ENCODE measurements at regions not wholly inside any gene's neighbourhood (a gene's known extent, or its start where the extent isn't known, plus 50 kb on each side); places are given as distances from the start of the nearest gene placed in this dataset.

DNA sequence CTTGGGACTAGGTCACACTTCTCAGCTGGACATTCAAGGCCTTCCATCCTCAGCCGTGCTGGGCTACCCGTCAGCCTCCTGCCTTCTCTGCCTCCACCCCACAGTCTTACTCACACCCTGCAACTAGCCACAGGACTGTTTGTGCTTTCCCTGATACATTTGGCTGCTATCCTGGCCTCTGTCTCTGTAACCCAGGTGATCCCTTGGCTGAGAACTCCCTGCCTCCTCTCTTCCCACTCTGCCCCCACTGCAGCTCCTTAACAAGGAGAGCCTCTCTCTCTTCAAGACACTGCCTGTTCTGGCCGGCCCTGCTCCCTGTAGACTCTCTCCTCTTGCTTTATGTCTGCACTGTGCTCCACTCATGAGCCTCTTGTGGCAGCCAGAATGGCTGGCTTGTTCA lies 120.6 kb downstream of the MSX2 start:
- Histone ChIP-seq H3K4me3 (no peak overlapping the region), H3K36me3 (no peaks in the 10 kb centered on the region), H3K9me3 (no peaks in the 10 kb centered on the region), H3K4me1 (peaks cover 0 to 34% (median 16%) of the 10 kb centered on the region in 4 donors), H3K27ac (peak overlapping the region; percentile 22 to 55 (median 39)), H3K27me3 (no peaks in the 10 kb centered on the region)
- peak; percentile 83 for DNase-seq
- intact Hi-C loops (cut with DNase I): loop anchor here (5.0 kb wide), 1 partner anchor 92 kb away; no protein-coding TSS in a partner anchor
- TF ChIP-seq POLR2AphosphoS5 (IDR thresholded peaks at IDR 0.05) (peak in 1 of 4 donors; percentile 32), EP300 (IDR thresholded peaks at IDR 0.05) (no peak), POLR2A (IDR thresholded peaks at IDR 0.05) (no peak)
- 71 to 77% methylated on average over 3 of the region's 3 CpGs for WGBS, 2 donors

DNA sequence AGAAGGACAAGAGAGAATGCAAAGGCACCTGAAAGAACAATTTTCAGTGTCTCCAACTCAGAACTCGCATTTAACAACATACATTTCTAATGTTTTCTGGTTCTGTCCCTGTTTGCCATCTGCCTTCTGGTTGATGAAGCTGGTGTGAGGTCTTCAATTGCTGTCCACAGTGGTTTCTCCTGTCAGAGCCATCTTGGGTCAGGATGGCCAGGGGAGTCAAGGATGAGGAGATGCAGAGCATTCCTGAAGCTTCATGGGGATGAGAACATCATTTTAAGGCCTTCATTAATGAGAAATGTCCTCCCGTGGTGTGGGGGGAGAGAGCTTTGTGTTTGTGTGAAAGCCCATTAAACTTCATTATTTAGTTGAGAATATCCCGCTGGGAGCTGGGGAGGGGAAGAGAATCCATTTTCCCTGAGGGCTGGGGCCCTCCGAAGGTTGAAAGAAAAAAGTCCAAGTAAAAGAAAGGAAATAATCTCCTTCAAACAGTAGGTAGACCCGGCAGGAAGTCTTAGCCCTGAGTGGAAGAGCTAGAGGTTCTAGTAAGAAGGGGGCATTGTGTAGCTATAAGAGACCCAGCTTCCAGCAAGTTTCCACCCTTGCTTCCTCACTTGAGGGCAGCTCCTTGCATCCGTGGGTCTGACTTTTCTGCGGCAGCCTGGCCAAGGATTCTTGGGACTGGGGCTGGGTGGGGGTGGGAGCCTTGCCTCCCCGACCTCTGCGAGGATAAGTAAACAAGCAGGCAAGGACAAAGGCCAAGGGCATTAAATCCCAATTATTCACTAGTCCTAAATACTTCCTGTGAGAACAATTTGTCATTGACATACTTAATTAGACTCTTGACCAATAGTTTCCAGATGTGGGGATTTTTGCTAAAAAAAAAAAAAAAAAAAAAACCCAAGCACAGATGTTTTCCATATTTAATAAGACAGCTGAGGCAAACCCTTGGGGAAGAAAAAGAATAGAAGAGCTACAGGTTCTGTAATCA lies 119.2 kb downstream of the MSX2 start:
- DNase-seq: peak; percentile 67

GRCh38 chr5:174840435-174840834 lies 116.1 kb downstream of the MSX2 start:
- 60 to 77% methylated on average over 5 of the region's 5 CpGs for WGBS, 2 donors

More for the DNA sequence above, 119.2 kb downstream of the MSX2 start:
- peaks cover 0 to 44% (median 17%) of the 10 kb centered on the region in 4 donors for H3K4me1 ChIP-seq
- no peaks in the 10 kb centered on the region for H3K27me3 ChIP-seq
- H3K4me3 ChIP-seq: no peak overlapping the region
- peak overlapping the region in 3 of 4 donors; percentile 15 to 56 (median 22) for H3K27ac ChIP-seq
- WGBS, 2 donors: 47 to 59% methylated on average over 9 of the region's 9 CpGs
- H3K36me3 ChIP-seq: no peaks in the 10 kb centered on the region
- intact Hi-C loops (cut with DNase I): loop anchor here (5.0 kb wide), 1 partner anchor 94 kb away; no protein-coding TSS in a partner anchor
- TF ChIP-seq EP300 (IDR thresholded peaks at IDR 0.05) (no peak), POLR2AphosphoS5 (IDR thresholded peaks at IDR 0.05) (peak in 2 of 4 donors; percentile 22 to 27)
- no peaks in the 10 kb centered on the region for H3K9me3 ChIP-seq

GRCh38 chr5:174839196-174839595 lies 114.8 kb downstream of the MSX2 start:
- no peak for DNase-seq
- TF ChIP-seq, protein P1, sequence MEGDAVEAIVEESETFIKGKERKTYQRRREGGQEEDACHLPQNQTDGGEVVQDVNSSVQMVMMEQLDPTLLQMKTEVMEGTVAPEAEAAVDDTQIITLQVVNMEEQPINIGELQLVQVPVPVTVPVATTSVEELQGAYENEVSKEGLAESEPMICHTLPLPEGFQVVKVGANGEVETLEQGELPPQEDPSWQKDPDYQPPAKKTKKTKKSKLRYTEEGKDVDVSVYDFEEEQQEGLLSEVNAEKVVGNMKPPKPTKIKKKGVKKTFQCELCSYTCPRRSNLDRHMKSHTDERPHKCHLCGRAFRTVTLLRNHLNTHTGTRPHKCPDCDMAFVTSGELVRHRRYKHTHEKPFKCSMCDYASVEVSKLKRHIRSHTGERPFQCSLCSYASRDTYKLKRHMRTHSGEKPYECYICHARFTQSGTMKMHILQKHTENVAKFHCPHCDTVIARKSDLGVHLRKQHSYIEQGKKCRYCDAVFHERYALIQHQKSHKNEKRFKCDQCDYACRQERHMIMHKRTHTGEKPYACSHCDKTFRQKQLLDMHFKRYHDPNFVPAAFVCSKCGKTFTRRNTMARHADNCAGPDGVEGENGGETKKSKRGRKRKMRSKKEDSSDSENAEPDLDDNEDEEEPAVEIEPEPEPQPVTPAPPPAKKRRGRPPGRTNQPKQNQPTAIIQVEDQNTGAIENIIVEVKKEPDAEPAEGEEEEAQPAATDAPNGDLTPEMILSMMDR (IDR thresholded peaks at IDR 0.05): no peak
- no peak for TF ChIP-seq POLR2AphosphoS5 (IDR thresholded peaks at IDR 0.05)
- no peak for TF ChIP-seq EP300 (IDR thresholded peaks at IDR 0.05)
- TF ChIP-seq POLR2A (IDR thresholded peaks at IDR 0.05): no peak
- Histone ChIP-seq H3K4me1 (peaks cover 0 to 26% (median 8%) of the 10 kb centered on the region in 4 donors), H3K4me3 (no peak overlapping the region), H3K27ac (no peak overlapping the region), H3K9me3 (no peaks in the 10 kb centered on the region), H3K36me3 (no peaks in the 10 kb centered on the region), H3K27me3 (no peaks in the 10 kb centered on the region)
- intact Hi-C loops (cut with DNase I): no loop called here
- 86 to 88% methylated on average over 1 of the region's 1 CpG for WGBS, 2 donors

More at GRCh38 chr5:174840435-174840834, 116.1 kb downstream of the MSX2 start:
- DNase-seq: peak; percentile 68
- H3K36me3 ChIP-seq: no peaks in the 10 kb centered on the region
- no peaks in the 10 kb centered on the region for H3K27me3 ChIP-seq
- peak overlapping the region; percentile 3 to 61 (median 11) for H3K27ac ChIP-seq
- no peak overlapping the region for H3K4me3 ChIP-seq
- H3K9me3 ChIP-seq: no peaks in the 10 kb centered on the region
- peaks cover 0 to 39% (median 16%) of the 10 kb centered on the region in 4 donors for H3K4me1 ChIP-seq
- intact Hi-C loops (cut with DNase I): loop anchor here (5.0 kb wide), 1 partner anchor 97 kb away; no protein-coding TSS in a partner anchor
- TF ChIP-seq POLR2A (IDR thresholded peaks at IDR 0.05) (no peak), POLR2AphosphoS5 (IDR thresholded peaks at IDR 0.05) (peak in 1 of 4 donors; percentile 37)

GRCh38 chr5:174837919-174838902 lies 113.8 kb downstream of the MSX2 start:
- TF ChIP-seq EP300 (IDR thresholded peaks at IDR 0.05) (no peak), POLR2A (IDR thresholded peaks at IDR 0.05) (no peak), POLR2AphosphoS5 (IDR thresholded peaks at IDR 0.05) (peak; percentile 31 to 57 (median 42))
- TF ChIP-seq, protein P1 (IDR thresholded peaks at IDR 0.05): no peak
- peak; percentile 82 for DNase-seq
- Histone ChIP-seq H3K27ac (no peak overlapping the region), H3K4me1 (peaks cover 0 to 24% (median 5%) of the 10 kb centered on the region in 4 donors), H3K27me3 (no peaks in the 10 kb centered on the region), H3K4me3 (no peak overlapping the region), H3K9me3 (no peaks in the 10 kb centered on the region), H3K36me3 (no peaks in the 10 kb centered on the region)
- intact Hi-C loops (cut with DNase I): no loop called here
- 31 to 41% methylated on average over 8 of the region's 8 CpGs for WGBS, 2 donors

All from sigmoid colon (tissue), 6 donors.